Osteocyte (in vitro differentiated cells): ENCODE measurements at regions not wholly inside any gene's neighbourhood (a gene's known extent, or its start where the extent isn't known, plus 50 kb on each side); places are given as distances from the start of the nearest gene placed in this dataset.

ENCODE experiments used
- DNase-seq: peaks from one replicate; pipeline ENCODE4 v3.0.0; 2021; ENCODE audit warnings: mixed read lengths; ENCODE audit not compliant: unreplicated experiment; ENCODE audit errors: extremely low spot score
- H3K27ac Mint-ChIP-seq: one replicate; pipeline ENCODE4 v1.8.0; 2021; ENCODE audit warnings: mild to moderate bottlenecking, mixed read lengths; ENCODE audit not compliant: unreplicated experiment
- H3K27me3 Mint-ChIP-seq: one replicate; pipeline ENCODE4 v1.8.0; 2021; ENCODE audit warnings: mixed read lengths; ENCODE audit not compliant: unreplicated experiment
- H3K36me3 Mint-ChIP-seq: one replicate; pipeline ENCODE4 v1.8.0; 2021; ENCODE audit warnings: mixed read lengths; ENCODE audit not compliant: unreplicated experiment
- H3K4me1 Mint-ChIP-seq: one replicate; pipeline ENCODE4 v1.8.0; 2021; ENCODE audit warnings: mixed read lengths; ENCODE audit not compliant: unreplicated experiment
- H3K4me3 Mint-ChIP-seq: one replicate; pipeline ENCODE4 v1.8.0; 2021; ENCODE audit warnings: mild to moderate bottlenecking, moderate library complexity, mixed read lengths; ENCODE audit not compliant: unreplicated experiment
- H3K9me3 Mint-ChIP-seq: one replicate; pipeline ENCODE4 v1.8.0; 2021; ENCODE audit warnings: mixed read lengths; ENCODE audit not compliant: unreplicated experiment
- CTCF ChIP-seq: fragments of 200-600 bp; sonication (generic); IDR thresholded peaks from 2 replicates; pipeline ENCODE4 v1.5.0; 2021; ENCODE audit warnings: antibody characterized with exemption, mild to moderate bottlenecking, moderate library complexity

- Mint-ChIP-seq H3K4me3 (no peak overlapping the region), H3K27ac (no peak overlapping the region)
- TF ChIP-seq CTCF: no peak
Measured at GRCh38 chr7:52843436-52843835, 192.0 kb upstream of the POM121L12 start.

GRCh38 chr7:52842202-52842900 is 193.1 kb upstream of the POM121L12 start:
- Mint-ChIP-seq H3K9me3 (peaks cover 35% of the 10 kb centered on the region), H3K27me3 (no peaks in the 10 kb centered on the region), H3K27ac (no peak overlapping the region), H3K36me3 (no peaks in the 10 kb centered on the region), H3K4me1 (no peaks in the 10 kb centered on the region), H3K4me3 (no peak overlapping the region)
- TF ChIP-seq CTCF: no peak
- DNase-seq: no peak

More at GRCh38 chr7:52843436-52843835, 192.0 kb upstream of the POM121L12 start:
- Mint-ChIP-seq H3K4me1 (no peaks in the 10 kb centered on the region), H3K9me3 (peaks cover 31% of the 10 kb centered on the region), H3K36me3 (no peaks in the 10 kb centered on the region), H3K27me3 (no peaks in the 10 kb centered on the region)
- no peak for DNase-seq

- no peaks in the 10 kb centered on the region for H3K4me1 Mint-ChIP-seq
- peaks cover 35% of the 10 kb centered on the region for H3K9me3 Mint-ChIP-seq
- no peak for DNase-seq
- H3K27ac Mint-ChIP-seq: no peak overlapping the region
- no peak for TF ChIP-seq CTCF
- H3K4me3 Mint-ChIP-seq: no peak overlapping the region
- H3K27me3 Mint-ChIP-seq: no peaks in the 10 kb centered on the region
- H3K36me3 Mint-ChIP-seq: no peaks in the 10 kb centered on the region
Measured at GRCh38 chr7:52838981-52839411, 196.4 kb upstream of the POM121L12 start.

- no peak for DNase-seq
- H3K27ac Mint-ChIP-seq: no peak overlapping the region
Measured at GRCh38 chr7:52831321-52831720, 204.1 kb upstream of the POM121L12 start.

More at GRCh38 chr7:52831321-52831720, 204.1 kb upstream of the POM121L12 start:
- Mint-ChIP-seq H3K9me3 (peaks cover 35% of the 10 kb centered on the region), H3K27me3 (no peaks in the 10 kb centered on the region), H3K4me1 (no peaks in the 10 kb centered on the region), H3K36me3 (no peaks in the 10 kb centered on the region), H3K4me3 (no peak overlapping the region)
- no peak for TF ChIP-seq CTCF
